GM19240 (cell line): ENCODE measurements at regions not wholly inside any gene's neighbourhood (a gene's known extent, or its start where the extent isn't known, plus 50 kb on each side); places are given as distances from the start of the nearest gene placed in this dataset.

Source experiments
- DNase-seq: peaks from one replicate; pipeline ENCODE4 v3.0.0; 2011; ENCODE audit warnings: low spot score; ENCODE audit not compliant: insufficient read length

DNA sequence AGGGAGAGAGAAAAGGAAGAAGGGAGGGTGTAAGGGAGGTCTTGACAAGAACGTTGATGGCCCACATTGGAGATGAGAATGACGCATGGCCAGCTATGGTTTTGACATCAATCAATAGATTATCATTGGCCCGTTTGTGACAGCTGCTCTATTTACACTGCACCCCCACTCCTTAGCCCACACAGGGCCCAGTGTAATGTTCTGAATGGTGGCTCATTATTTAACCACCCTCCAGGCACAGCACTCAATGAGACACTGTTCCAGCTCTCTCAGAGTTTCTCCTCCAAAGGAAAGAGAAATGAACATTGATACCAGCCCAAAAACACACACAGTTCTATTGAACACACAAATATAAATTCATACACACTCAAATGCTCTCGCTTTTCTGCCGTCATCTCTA lies 173.0 kb upstream of the IPO5 start:
- DNase-seq = no peak

DNA sequence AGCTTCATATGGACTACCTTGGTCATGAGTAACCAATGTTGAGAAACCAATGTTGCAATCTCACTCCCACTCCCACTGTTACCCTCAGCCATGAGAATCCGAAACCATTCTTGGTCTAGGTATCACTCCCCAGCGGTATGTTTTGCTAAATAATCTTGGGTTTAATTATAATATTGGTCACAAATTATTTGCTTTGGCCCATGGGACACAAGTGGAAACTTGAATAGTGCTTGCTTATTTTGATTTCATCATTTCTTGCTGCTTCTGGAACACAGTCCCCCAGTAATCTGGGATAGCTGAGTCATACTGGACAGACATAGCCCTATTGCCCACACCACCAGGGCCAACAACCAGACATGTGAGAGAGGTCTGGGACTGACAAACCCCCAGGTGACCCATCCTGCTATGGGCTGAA lies 171.6 kb upstream of the IPO5 start:
- DNase-seq = no peak

DNA sequence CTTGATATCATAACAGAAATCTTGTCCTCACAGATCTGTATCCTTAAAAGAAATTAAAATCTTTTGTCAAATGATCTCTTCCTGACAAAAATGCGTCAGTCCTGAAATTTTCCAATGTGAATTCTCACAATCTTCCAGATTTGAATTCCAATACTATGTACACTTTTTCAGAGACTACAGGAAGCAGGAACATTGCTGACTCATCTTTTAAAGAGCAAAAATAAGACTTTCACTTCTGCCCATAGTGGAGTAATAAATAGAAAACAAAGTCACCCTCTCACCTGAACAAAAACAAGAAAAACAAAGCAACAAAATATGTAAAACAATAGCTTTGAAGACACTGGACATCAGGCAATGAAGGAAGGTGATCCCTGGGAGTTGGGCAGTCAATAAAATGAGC lies 167.0 kb upstream of the IPO5 start:
- DNase-seq = no peak

DNA sequence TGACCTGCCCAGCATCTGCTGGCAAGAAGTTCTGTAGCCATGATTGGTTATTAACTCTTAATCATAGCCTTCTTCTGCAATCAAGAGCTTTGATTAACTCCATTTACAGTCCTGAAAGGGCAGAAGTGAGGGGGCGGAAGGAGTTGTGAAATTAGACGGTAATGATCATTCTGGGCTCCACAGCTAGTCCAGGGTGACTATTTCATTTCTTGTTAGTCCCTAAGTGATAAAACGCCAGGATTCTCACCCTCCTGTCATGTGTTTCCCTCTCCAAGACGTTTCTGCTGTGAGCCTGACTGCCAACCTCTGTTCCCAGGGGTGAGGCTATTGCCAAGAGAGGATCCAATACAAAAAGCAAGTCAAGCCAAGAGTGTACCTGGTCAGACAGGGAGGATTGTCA lies 155.9 kb upstream of the IPO5 start:
- no peak for DNase-seq

DNA sequence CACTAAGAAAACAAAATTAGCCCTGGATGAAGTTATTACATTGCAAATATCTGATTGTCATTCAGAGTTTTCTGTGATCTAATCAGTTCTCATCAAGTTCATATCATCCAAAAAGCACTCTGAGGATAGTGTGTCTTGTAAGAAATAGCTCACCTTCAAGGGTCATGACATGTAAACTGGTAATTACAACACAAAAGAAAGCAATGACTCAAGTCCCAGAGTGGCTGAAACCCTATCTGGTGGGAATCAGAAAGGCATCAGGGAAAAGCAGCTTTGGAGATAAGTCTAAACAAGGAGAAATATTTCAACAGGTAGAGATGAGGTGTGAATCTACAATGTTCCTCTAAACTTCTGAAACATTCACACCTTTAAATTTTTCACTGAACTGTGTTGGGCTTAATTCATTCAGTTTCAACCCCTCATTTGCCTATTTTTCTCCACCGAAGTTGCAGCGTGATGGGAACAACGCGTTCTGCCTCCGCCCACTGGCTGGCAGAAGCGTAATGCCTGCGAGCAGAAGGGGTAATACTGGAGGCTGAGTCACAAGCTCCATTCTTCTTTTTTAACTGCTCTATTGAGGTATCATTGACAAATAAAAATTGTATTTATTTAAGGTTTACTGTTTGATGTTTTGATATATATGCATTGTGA lies 155.2 kb upstream of the IPO5 start:
- no peak for DNase-seq

DNA sequence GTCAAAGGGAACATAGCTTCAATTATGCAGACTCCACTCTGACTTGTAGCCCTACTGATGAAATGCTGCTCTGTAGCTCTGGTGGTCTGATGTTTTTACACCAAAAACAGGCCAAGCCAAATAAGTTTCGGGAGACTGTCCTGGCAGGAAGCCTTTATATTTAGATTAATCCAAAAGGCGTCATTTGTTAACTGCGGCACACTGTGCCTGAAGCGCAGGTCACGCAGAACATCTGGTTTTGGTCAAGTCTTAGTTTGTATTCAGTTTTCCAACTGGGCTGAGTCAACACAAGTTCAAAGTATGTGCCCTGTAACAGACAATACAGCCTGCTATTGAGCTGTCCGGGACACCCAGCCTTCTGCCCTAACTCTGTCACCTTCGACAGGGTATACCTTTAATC lies 154.6 kb upstream of the IPO5 start:
- no peak for DNase-seq

DNA sequence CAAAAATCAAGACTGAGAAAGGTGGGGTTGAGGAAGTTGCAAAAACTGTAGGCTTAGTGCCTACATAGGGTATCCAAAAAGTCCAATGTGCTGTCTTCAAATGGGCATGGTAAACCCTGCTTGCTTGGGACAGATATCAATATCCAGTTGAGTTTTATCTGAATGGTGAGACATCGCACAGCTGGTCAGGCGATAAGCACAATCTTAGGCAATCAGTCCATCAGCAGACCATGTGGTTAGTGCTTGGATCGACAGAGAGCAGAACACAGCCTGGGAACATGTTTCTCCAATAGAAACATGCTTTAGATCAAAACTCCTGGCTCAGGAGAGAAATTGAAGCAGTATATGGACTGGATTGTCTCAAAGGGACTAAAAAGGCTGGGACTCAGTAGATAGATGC lies 151.3 kb upstream of the IPO5 start:
- DNase-seq = no peak

DNA sequence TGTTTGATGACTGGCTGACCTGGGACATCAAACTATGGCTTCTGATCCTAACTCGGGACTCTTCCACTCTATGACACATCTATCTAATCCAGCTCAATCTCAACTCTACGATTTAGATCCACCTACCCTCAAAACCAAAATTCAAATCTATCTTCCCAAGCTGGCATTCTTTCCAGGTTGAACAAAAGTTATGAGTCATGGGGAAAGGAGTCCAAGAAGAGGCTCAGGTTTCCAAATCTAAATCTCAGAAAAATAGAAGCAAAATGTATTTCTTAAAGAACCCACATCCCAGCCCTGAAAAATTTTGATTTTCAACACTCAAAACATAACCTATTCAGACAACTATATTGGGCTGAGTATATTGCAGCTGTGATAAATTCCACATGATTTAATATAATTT lies 143.9 kb upstream of the IPO5 start:
- no peak for DNase-seq

DNA sequence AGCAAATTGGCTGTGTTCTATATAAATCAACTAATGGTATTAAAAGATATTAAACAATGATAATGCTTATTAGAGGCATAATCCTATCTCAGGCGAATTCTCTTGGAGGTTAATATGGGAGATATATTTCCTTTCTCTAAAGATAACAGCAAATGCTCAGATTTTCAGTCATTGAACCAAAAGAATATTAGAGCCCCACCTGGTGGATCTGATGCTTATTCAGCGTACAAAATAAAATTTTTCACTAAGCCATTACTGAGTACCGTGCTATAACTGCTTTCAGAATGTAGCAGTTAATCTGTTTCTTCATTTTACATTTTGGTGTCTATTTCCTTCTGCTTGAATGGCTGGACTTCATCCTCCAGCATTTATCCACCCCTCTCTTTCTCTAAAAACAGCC lies 143.3 kb upstream of the IPO5 start:
- DNase-seq = no peak

DNA sequence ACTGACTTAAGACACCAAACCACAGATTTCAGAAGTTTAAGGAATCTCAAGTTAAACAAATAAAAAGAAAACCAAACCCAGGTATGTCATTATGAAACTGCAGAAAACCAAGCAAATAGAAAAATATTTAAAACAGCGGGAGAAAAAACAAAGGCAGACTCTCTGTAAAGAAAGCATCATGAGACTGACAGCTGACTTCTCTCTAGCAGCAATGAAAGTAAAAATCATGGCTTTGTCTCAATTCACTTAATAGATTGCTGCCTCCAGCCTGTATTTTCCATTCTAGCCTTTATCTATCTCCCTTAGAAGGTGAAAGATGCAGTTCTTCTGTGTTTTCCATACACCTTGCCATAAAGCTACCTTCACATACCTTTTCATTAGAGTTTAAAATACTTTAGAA lies 131.1 kb upstream of the IPO5 start:
- no peak for DNase-seq

DNA sequence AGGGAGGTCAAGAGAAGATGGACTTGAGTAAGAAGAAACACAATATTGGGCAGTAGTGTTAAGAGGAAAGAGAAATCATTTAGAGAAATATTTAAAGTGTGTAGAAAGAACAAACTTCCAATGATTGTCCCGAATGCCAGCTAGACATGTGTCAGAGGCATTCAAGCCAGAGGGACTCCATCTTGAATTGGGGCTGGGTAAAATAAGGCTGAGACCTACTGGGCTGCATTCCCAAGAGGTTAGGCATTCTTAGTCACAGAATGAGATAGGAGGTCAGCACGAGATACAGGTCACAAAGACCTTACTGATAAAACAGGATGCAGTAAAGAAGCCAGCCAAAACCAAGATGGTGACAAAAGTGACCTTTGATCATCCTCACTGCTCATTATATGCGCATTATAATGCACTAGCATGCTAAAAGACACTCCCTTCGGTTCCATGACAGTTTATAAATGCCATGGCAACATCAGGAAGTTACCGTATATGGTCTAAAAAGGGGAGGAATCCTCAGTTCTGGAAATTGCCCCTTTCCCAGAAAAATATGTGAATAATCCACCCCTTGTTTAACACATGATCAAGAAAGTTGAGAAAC lies 127.0 kb upstream of the IPO5 start:
- no peak for DNase-seq

DNA sequence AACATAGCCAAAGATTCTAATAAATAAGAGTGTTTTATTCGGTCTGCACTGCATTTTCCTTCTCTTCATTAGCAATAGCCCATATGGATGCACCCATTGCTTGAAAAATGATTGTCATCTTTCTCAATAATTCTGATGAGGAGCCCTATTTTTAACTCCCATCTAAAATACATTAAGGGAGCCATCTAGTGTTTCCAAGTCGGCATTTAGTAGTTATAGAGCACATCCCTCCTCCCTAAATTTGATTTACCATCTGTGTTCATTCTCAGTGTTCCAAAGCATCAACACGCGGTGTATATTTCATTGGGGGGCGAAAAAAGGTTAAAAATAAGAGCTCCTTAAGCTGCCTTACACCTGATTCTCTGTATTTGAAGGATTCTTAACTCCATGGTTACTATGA lies 119.2 kb upstream of the IPO5 start:
- no peak for DNase-seq

DNA sequence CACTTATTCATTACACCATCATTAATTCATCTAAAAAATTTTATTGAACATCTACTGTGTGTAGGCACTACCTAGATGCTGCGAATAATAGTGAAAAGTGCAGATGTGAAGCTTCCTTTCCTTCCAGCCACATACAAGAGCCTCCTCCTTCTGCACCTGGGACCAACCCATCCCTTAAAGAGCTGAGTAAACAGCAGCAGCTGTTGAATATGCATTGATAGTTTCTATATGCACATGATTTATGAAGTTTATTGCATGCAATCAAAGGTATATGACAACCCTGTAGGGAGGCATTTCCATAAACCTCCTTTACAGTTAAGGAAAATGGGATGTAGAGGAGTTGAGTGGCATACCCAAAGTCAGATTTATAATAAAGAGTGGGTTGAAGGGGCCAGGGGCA lies 110.3 kb upstream of the IPO5 start:
- no peak for DNase-seq

DNA sequence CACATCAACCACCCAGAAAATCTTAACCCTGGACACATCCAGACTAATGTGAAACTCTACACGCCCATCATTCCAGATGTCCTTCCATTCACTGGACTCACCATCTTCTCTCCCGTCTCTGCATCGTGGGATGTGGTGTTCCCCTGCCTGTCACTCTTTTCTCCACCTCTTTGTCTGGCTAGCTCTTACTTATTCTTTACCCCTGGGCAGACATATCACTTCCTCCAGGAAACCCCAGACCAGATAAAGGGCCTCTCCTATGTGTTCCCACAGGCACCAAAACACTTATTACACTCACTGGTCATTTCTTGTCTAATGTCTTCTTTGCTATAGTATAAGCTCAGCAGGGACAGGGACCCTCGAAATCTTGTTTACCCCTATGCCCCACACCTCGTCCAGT lies 109.3 kb upstream of the IPO5 start:
- no peak for DNase-seq

DNA sequence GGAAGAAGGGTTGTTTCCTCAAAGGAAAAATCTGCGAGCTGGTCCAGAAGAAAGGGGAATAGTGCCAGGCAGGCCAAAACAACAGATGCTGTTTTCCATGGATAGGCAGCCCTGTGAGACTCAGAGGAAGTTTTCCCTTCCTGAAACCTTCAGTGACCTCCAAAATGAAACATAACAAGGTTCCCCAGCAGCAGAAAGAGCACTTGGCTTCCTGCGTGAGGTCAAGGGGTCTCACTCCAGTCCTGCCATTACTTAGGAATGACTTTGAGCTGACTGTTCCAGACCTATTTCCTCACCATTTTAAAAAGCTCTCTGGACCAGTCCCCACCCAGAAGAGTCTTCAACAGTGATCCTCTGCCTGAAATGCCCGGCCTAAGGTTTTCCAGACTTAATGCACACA lies 104.6 kb upstream of the IPO5 start:
- no peak for DNase-seq

DNA sequence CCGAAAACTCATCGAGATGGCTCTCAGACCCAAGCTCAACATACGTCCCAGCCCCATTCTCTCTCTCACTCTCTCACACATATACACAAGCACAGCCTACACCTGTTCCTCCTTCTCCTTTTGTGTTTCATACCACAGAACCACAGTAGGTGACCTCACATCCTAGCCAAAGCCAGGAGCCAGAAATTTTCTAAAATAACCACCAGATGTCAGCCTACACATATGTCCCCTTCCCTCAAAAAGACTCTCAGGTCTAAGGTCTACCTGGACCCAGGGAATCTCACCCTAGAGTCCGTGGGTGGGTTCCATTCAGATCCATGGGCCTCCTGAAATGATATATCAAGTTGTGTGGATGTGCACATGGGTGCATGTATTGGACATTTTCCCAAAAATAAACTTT lies 104.2 kb upstream of the IPO5 start:
- no peak for DNase-seq

DNA sequence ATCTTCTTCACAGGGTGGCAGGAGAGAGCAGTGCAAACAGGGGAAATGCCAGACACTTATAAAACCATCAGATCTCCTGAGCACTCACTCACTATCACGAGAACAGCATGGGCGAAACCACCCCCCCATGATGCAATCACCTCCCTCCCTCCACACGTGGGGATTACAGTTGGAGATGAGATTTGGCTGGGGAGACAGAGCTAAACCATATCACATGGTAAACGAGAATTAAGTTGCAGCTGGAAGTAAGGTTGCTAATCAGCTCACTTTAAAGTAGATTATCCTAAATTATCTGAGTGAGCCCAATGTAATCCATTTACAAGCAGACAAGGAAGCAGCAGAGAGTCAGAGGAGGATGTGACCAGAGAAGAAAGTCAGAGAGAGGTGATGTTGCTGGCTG lies 102.2 kb upstream of the IPO5 start:
- DNase-seq = no peak

DNA sequence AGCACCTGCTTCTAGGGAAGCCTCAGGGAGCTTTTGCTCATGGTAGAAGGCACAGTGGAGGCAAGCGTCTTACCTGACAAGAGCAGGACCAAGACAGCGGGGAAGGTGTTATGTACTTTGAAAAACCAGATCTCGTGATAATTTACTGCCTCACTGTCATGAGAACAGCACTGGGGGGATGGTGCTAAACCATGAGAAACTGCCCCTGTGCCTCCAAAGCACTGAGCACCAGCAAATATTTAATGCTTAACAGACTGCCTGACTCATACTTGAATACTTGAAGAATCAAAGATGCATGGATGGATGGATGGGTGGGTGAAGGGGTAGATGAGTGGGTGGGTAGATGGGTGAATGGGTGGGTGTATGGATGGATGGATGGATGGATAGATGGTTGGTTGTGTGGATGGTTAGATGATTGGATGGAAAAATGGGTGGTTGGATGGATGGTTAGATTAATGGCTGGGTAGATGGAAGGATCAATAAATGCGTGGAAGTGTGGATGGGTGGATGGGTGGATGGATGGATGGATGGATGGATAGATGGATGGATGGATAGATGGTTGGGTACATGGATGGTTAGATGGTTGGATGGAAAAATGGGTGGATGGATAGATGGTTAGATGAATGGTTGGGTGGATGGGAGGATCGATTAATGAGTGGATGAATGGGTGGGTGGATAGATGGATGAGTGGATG lies 101.1 kb upstream of the IPO5 start:
- DNase-seq = no peak

DNA sequence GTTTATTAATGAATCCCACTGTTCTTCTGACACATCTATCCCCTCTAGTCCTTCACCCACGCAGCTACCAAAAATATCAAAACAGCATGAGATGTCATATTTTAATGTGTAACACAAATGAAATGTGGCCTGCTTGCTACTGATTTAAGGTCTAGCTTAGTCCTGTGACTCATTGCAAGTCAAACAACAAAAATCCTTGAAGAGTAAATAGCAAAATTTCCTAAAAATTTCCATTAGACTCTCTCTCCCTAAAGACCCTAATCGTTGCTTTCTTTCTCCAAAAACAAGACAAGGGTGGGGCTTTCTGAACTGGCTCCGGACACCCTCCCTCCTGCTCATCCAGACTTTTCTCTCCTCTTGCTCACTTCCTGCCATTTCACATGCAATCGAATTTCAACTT lies 99.9 kb upstream of the IPO5 start:
- no peak for DNase-seq

DNA sequence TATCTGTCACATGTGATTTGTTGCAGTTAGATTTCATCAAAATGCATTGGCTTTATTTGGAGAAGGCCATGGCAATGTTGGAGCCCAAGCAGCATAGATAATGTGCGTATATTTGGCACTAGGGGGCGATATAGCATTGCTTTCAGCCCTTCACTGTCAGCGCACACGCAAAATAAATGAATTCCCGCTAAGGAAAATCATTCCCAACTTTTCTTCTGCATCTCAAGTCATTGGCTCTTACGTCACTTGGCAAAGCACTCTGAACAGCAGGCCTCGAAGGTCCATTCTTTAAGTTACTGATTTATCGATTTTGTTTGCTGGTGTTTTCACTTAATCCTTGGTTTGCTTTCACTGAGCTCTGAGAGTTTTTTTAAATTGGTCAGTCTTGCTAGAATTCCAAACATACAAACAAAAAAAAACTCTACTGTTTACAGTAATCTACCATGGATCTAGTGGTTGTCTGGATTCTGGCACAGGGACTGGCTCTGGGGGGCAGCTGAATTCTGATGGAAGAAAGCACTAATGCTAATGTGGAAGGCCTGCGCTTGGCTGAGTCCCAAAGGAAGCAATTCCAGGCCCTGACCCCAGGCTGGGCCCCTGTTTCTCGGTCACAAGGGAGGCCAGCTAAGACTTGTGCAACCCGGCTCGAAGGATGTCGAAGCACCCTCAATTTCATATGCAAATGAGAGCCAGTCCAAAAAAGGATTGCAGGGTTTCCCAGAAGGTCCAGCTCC lies 97.7 kb upstream of the IPO5 start:
- DNase-seq = no peak

DNA sequence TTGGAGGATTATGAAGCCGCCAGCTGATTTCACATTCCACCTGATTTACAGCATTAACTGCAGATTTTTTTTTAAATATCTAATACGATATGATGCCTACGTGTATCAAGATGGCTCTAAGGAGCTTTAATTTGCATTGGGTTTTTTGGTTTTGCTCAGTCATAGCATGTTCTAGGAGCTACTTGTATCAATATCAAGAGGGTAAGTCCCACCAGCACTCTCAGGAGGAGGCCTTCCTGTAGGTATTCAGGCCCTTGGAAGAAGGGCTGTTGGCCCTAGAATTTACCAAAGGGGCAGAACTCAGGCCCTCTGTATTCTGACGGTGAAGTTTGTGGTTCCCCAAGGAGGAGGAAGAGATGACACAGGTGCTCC lies 97.2 kb upstream of the IPO5 start:
- no peak for DNase-seq

DNA sequence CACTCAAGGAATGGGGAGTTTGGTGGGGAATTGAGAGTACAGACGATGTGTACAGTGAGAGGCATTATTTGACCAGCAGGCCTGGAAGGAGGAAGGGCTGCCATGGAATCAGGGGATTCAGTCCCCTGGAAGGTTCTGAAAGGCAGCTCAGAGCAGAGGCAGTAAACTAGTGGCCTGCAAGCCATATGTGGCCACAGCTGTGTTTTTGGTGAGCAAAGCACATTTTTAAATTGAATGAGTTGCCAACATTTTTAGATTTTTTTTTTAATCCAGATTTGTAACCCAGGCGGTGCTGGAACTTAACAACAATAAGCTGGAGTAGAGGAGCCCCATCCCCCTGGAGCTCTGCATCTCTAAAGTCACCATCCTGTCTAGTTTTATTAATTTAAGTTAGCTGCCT lies 95.3 kb upstream of the IPO5 start:
- no peak for DNase-seq

DNA sequence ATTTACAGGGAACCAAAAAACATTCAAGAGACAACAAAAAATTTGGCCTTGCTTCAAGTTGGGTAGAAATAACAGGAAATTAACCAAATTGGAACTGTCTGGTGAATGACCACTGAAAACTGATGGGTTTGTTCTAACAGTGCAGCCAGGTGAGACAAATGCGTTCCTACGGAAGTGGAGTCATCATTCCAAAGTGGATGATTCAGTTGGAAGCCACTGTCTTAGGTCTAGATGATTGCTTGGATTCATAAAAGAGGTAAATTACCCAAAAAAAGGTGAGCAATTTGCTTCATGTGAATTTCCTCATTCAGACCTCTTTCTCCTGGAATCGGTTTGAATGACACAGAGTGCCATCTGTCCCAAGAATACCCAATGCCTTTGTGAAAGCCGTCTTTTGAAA lies 87.1 kb upstream of the IPO5 start:
- DNase-seq = no peak
